Transverse colon (tissue), 4 donors: ENCODE measurements at regions not wholly inside any gene's neighbourhood (a gene's known extent, or its start where the extent isn't known, plus 50 kb on each side); places are given as distances from the start of the nearest gene placed in this dataset.

Experiments used
- DNase-seq: peaks from one replicate; pipeline ENCODE4 v3.0.0-alpha.2; 2019
- H3K27ac ChIP-seq, 4 donors: fragments of 200-600 bp; sonication (generic); 2 replicates each; pipeline ENCODE4 v1.5.1; 2016 to 2018; ENCODE audit warnings: inconsistent platforms in 4 of 4
- H3K27me3 ChIP-seq: fragments of 200-600 bp; sonication (generic); 2 replicates; pipeline ENCODE4 v1.5.1; 2017; ENCODE audit warnings: inconsistent platforms
- H3K36me3 ChIP-seq, 4 donors: fragments of 200-600 bp; sonication (generic); 2 replicates each; pipeline ENCODE4 v1.5.1; 2017 to 2019; ENCODE audit warnings: inconsistent platforms in 4 of 4
- H3K4me1 ChIP-seq, 4 donors: fragments of 200-600 bp; sonication (generic); 2 replicates each; pipeline ENCODE4 v1.5.1; 2017 to 2020; ENCODE audit warnings: inconsistent platforms in 4 of 4
- H3K4me3 ChIP-seq, 4 donors: fragments of 200-600 bp; sonication (generic); 1 replicate in 1 of 4; 2 replicates in 3 of 4; pipeline versions ENCODE4 v1.5.1 to v1.6.1; 2017 to 2019; ENCODE audit warnings: inconsistent platforms in 4 of 4
- H3K9me3 ChIP-seq, 2 donors: fragments of 200-600 bp; sonication (generic); 2 replicates each; pipeline ENCODE4 v1.5.1; 2017 to 2019; ENCODE audit warnings: inconsistent platforms in 2 of 2
- EP300 ChIP-seq: sonication (generic); formaldehyde crosslinking; IDR thresholded peaks from one replicate; pipeline ENCODE4 v1.6.1; 2017; ENCODE audit warnings: antibody characterized with exemption, low read depth
- POLR2A ChIP-seq: fragments of 450-650 bp; IDR thresholded peaks from one replicate; pipeline ENCODE4 v1.6.1; 2016; ENCODE audit warnings: antibody characterized with exemption, mild to moderate bottlenecking, moderate library complexity
- POLR2AphosphoS5 ChIP-seq, 3 donors: sonication (generic); formaldehyde crosslinking; IDR thresholded peaks; one replicate each; pipeline ENCODE4 v1.6.1; 2016; ENCODE audit warnings: antibody characterized with exemption in 3 of 3
- WGBS, 2 donors: methylation state at CpG; one replicate each; pipeline ENCODE4 v1.1.5; 2018; ENCODE audit warnings: low coverage in 1 of 2; 5-methylcytosine and 5-hydroxymethylcytosine counted together
- in situ Hi-C, 4 donors: fragments of 200-750 bp; cut with MboI; loops; one replicate each; pipeline versions ENCODE4 v1.15.0 to v1.15.1; 2017; ENCODE audit warnings: low sequenced_read_pairs in 3 of 4, low pct_ligation_motif_present in 1 of 4, low pct_unique_long_range_greater_than_20kb in 1 of 4
- intact Hi-C: fragments of 100-400 bp; cut with DNase I; formaldehyde crosslinking; loops from one replicate; pipeline ENCODE4 v1.15.1; 2023; ENCODE audit warnings: low total_unique reads
- TF ChIP-seq, protein P1 (sequence below), 5 experiments: fragments of 200-600 bp in 3 of 5; fragments of 450-650 bp in 2 of 5; sonication (generic) in 3 of 5; IDR thresholded peaks; 1 replicate in 2 of 5; 2 replicates in 3 of 5; pipeline ENCODE4 v1.5.1; 2016 to 2017; ENCODE audit warnings: antibody characterized with exemption in 5 of 5, inconsistent platforms in 3 of 5, mild to moderate bottlenecking in 2 of 5, moderate library complexity in 1 of 5

DNA sequence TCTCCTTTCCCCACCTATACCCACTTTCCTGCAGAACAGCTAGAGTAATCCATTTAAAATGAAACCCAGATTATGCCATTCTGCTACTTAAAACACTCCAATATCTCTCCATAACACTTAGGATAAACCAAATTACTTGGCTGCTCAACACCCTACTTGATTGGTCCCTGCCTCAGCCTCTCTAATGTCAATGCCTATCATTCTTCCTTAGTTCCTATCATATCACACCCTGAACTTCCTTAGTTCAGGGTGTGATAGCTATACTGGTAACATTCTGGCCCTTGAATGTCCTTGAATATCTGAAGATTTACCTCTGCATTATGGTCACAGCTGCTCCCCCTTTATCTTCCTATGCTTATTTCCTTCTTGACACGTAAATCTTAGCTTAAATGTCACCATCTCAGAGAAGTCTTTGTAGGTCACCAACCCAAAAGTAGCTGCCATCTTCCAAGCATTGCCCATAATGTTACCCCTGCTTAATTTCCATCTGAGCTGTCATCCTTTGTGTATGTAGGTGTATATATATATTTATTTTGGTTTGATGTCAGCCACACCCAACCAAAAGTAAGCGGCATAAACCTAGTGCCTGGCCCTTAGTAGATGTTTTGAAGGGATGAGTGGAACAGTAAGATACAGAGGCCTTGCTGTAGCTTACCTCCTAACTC, 379.8 kb downstream of the PTPRC start:
- intact Hi-C loops (no loop called here), in situ Hi-C loops (no loop called here)
- Histone ChIP-seq H3K4me1 (no peaks in the 10 kb centered on the region), H3K36me3 (no peaks in the 10 kb centered on the region), H3K4me3 (no peak overlapping the region), H3K27me3 (no peaks in the 10 kb centered on the region), H3K27ac (no peak overlapping the region), H3K9me3 (no peaks in the 10 kb centered on the region)
- 86 to 89% methylated on average over 2 of the region's 2 CpGs for WGBS, 2 donors
- no peak for DNase-seq
- TF ChIP-seq POLR2A (no peak), EP300 (no peak), POLR2AphosphoS5 (IDR thresholded peaks at IDR 0.05) (no peak)
- TF ChIP-seq, protein P1, sequence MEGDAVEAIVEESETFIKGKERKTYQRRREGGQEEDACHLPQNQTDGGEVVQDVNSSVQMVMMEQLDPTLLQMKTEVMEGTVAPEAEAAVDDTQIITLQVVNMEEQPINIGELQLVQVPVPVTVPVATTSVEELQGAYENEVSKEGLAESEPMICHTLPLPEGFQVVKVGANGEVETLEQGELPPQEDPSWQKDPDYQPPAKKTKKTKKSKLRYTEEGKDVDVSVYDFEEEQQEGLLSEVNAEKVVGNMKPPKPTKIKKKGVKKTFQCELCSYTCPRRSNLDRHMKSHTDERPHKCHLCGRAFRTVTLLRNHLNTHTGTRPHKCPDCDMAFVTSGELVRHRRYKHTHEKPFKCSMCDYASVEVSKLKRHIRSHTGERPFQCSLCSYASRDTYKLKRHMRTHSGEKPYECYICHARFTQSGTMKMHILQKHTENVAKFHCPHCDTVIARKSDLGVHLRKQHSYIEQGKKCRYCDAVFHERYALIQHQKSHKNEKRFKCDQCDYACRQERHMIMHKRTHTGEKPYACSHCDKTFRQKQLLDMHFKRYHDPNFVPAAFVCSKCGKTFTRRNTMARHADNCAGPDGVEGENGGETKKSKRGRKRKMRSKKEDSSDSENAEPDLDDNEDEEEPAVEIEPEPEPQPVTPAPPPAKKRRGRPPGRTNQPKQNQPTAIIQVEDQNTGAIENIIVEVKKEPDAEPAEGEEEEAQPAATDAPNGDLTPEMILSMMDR (IDR thresholded peaks at IDR 0.05) = no peak

DNA sequence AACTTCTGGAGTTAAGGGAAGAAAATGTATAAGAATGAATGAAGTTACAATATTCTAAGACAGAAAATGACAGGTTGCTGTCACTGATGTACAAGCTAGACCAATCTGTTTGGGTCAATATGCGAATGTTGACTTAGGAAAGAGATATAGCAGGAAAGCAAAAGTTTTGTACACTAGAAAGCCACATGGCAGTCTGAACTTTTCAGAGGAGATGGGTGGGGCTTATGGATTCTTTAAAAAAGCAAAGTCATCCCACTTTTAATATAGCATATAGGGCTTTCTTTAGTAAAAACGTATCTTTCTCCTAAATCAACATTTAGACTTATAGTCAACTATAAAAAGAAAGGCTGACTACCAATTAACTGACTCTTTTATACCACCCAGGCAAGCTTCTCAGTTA, 381.2 kb downstream of the PTPRC start:
- TF ChIP-seq EP300 (no peak), POLR2A (no peak), POLR2AphosphoS5 (IDR thresholded peaks at IDR 0.05) (no peak)
- TF ChIP-seq, protein P1 (IDR thresholded peaks at IDR 0.05) = no peak
- H3K27me3 ChIP-seq = no peaks in the 10 kb centered on the region
- no peaks in the 10 kb centered on the region for H3K4me1 ChIP-seq
- intact Hi-C loops = no loop called here
- no peaks in the 10 kb centered on the region for H3K9me3 ChIP-seq
- DNase-seq = no peak
- H3K27ac ChIP-seq = no peak overlapping the region
- in situ Hi-C loops = no loop called here
- H3K4me3 ChIP-seq = no peak overlapping the region
- 83 to 88% methylated on average over 2 of the region's 2 CpGs for whole genome bisulfite sequencing, 2 donors
- no peaks in the 10 kb centered on the region for H3K36me3 ChIP-seq

DNA sequence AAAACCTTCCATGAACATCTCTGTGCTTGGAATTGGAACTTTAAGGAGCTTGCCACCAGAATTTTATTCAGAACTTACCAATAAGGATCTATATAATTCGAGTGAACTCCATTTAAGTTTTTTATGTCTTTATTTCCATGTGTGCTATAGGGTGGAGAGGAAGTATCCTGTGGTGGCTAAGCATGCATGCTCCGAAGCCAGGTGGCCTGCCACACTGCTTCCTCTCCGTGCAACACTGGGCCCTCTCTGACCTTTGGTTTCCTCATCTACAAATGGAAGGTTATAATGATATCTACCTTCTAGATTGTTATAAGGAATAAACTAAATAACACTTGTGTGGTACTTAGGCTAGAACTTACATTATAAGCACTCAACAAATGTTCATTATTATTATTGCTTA, 382.1 kb downstream of the PTPRC start:
- no peaks in the 10 kb centered on the region for H3K27me3 ChIP-seq
- WGBS, 2 donors = 17 to 63% methylated on average over 1 to 3 of the region's 3 CpGs
- no peaks in the 10 kb centered on the region for H3K36me3 ChIP-seq

GRCh38 chr1:199029401-199029800, 390.6 kb downstream of the PTPRC start:
- Histone ChIP-seq H3K27me3 (no peaks in the 10 kb centered on the region), H3K4me1 (no peaks in the 10 kb centered on the region), H3K9me3 (no peaks in the 10 kb centered on the region), H3K36me3 (no peaks in the 10 kb centered on the region), H3K4me3 (no peak overlapping the region), H3K27ac (no peak overlapping the region)
- no peak for DNase-seq
- intact Hi-C loops (no loop called here), in situ Hi-C loops (no loop called here)
- 80 to 83% methylated on average over 2 of the region's 2 CpGs for WGBS, 2 donors
- TF ChIP-seq EP300 = no peak
- no peak for TF ChIP-seq POLR2A
- TF ChIP-seq, protein P1 (IDR thresholded peaks at IDR 0.05) = no peak
- no peak for TF ChIP-seq POLR2AphosphoS5 (IDR thresholded peaks at IDR 0.05)

More for the DNA sequence above, 382.1 kb downstream of the PTPRC start:
- no peak for DNase-seq
- in situ Hi-C loops (no loop called here), intact Hi-C loops (no loop called here)
- Histone ChIP-seq H3K9me3 (no peaks in the 10 kb centered on the region), H3K4me3 (no peak overlapping the region), H3K27ac (no peak overlapping the region), H3K4me1 (no peaks in the 10 kb centered on the region)
- TF ChIP-seq POLR2AphosphoS5 (IDR thresholded peaks at IDR 0.05) (no peak), EP300 (no peak), POLR2A (no peak)
- TF ChIP-seq, protein P1 (IDR thresholded peaks at IDR 0.05) = no peak
